ENCODE measurements at regions not wholly inside any gene's neighbourhood (a gene's known extent, or its start where the extent isn't known, plus 50 kb on each side); places are given as distances from the start of the nearest gene placed in this dataset.
"Not testable (repeated sequence)": the region's sequence is repeated elsewhere in the genome, so short reads cannot be mapped to it uniquely, and the experiment has no call there.

DNA sequence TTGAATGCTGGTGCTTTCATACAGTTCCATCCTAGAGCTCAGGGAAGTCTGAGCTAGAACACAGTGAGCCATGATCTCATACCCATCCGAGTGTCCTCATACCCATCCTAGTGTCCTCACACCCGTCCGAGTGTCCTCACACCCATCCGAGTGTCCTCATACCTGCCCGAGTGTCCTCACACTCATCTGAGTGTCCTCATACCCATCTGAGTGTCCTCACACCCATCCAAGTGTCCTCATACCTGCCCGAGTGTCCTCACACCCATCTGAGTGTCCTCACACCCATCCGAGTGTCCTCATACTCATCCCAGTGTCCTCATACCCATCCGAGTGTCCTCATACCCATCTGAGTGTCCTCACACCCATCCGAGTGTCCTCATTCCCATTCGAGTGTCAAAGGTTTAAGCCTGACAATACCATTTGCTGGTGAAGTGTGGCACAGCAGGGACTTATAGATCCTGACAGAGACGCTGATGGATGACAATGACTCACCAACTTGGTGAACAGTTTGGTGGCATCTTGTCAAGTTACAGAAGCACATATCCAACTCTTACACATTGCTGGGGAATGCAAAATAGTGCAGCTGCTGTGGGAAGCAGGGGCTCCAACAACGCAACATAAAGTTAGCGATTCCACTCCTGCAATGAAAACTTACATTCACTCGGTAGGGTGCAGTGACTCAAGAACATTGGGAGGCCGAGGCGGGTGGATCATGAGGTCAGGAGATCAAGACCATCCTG, 77.0 kb upstream of the COL5A1 start:
- in situ Hi-C loops (cut with HindIII; ENCODE audit: low pct_unique_long_range_greater_than_20kb, low sequenced_read_pairs) = no loop called here
- DNase-seq (ENCODE audit: low read depth, low spot score) = no peak

DNA sequence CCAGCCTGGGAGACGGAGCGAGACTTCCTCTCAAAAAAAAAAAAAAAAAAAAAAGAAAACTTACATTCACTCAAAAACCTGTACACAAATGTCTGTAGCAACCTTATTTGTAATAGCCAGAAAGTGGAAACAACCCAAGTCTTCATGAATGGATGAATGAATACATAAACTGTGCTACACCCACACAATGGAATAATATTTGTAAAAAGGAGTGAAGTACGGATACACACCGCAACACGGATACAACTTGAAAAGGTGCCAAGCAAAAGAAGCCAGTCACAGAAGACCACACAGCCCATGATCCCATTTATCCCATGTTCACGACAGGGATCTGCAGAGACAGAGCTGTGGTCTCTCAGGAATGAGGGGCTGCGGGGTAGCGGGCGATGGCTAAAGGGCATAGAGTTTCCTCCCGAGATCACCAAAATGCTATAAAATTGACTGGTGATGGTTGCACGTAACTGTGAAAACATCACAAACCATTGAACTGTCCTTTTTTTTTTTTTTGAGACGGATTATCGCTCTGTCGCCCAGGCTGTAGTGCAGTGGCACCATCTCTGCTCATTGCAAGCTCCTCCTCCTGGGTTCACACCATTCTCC, 76.2 kb upstream of the COL5A1 start:
- in situ Hi-C loops (cut with HindIII; ENCODE audit: low pct_unique_long_range_greater_than_20kb, low sequenced_read_pairs) = no loop called here
- no peak for DNase-seq (ENCODE audit: low read depth, low spot score)

DNA sequence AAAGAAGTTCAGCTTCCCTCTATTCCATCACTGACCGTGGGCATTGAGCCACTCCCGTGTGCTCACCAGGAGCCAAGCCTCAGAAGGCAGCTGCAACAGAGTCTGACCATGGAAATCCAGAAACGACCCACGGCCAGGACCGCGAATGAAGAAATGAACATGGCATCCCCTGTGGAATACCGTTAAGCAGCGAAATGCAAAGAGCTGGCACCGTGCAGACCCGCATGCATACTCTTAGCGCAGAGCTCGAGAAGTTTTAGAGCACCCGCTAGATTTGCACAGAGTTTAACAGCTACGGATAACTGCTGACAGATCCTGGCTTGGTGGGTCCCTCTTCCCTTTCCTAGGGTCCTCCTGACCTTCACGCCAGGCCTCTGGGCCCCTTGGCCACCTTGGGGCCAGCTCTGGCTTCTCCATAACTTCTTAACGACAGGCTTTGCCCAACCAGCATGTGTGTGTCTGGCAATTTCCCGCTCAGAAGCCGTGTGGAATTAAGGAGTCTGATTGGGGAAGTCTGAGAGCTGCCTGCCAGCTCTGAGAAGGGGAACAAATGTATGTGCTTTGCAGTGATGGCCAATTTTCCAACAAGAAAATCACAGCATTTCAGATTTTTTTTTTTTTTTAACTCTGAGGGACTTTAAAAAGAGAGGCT, 75.3 kb upstream of the COL5A1 start:
- in situ Hi-C loops (cut with HindIII; ENCODE audit: low pct_unique_long_range_greater_than_20kb, low sequenced_read_pairs) = no loop called here
- no peak for DNase-seq (ENCODE audit: low read depth, low spot score)

DNA sequence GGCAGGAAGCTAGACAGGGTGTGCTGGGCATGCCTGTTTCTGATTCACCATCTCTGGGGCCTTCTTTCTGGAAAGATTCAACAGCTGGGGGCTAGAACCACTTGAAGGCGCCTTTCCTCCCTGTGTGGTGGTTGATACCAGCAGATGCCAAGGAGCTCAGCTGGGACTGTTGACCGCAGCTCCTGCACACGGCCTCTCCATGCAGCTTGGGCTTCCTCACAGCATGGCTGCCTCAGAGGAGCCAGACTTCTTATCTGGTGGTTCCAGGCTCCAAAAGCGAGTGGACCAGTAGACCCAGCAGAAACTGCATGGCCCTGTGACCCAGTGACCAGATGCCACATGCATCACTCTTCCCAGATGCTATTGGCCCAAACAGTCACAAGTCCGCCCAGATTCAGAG, 74.7 kb upstream of the COL5A1 start:
- DNase-seq (ENCODE audit: low read depth, low spot score) = no peak
- in situ Hi-C loops (cut with HindIII; ENCODE audit: low pct_unique_long_range_greater_than_20kb, low sequenced_read_pairs) = no loop called here

DNA sequence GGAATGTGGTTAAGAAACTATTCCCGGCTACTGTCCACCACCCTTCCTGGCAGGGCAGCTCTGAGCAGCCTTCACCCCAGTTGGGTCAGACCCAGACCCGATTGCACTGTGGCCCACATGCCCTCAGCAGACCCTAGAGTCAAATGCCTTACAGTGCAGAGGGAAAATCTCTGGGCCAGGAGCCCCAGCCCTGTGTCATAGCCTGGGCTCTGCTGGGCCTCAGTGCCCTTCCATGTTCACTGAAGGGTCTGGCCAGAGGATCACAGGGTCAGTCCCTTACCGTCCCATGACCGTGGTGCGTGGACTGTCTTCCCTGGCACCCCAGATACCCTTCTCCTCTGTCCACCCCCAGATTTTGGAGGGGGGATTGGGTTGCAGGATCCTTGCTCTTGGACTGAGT, 73.5 kb upstream of the COL5A1 start:
- in situ Hi-C loops (cut with HindIII; ENCODE audit: low pct_unique_long_range_greater_than_20kb, low sequenced_read_pairs) = no loop called here
- DNase-seq (ENCODE audit: low read depth, low spot score) = no peak

DNA sequence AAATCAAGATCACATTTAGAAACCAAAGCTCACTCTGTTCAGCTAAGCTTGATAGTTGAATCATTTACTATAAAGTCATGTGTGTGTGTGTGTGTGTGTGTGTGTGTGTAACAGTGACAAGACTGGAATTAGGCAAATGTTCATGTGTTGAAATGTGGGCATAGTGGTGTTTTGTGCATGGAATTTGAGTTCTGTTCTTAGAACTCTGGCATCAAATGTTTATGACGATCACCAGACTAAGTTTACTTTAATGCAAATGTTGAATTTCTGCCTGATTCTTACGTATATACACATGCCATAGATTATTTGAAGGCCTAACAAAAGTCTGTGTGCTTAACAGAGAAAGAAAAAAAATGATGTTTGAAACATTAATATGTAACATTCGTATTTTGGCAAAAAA, 72.8 kb upstream of the COL5A1 start:
- DNase-seq (ENCODE audit: low read depth, low spot score) = no peak
- in situ Hi-C loops (cut with HindIII; ENCODE audit: low pct_unique_long_range_greater_than_20kb, low sequenced_read_pairs) = no loop called here

DNA sequence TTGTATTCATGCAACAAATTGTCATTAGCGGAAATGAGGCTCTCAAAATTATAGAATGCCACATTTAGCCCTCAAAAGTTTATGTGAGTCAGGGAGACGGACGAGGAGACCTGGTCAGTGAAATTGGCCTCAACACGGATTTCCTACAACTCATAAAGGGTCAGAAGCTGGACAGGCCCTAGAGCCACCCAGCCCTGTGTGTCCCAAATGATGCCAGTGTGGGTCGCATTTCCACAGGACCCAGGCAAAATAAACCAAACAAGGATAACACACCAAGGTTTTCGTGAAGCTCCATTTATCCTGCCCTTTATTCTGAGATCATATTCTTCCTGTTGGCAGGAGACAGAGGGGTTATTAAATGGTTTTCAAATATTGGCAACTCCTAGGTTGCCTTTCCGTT, 72.0 kb upstream of the COL5A1 start:
- DNase-seq (ENCODE audit: low read depth, low spot score) = no peak
- in situ Hi-C loops (cut with HindIII; ENCODE audit: low pct_unique_long_range_greater_than_20kb, low sequenced_read_pairs) = no loop called here

DNA sequence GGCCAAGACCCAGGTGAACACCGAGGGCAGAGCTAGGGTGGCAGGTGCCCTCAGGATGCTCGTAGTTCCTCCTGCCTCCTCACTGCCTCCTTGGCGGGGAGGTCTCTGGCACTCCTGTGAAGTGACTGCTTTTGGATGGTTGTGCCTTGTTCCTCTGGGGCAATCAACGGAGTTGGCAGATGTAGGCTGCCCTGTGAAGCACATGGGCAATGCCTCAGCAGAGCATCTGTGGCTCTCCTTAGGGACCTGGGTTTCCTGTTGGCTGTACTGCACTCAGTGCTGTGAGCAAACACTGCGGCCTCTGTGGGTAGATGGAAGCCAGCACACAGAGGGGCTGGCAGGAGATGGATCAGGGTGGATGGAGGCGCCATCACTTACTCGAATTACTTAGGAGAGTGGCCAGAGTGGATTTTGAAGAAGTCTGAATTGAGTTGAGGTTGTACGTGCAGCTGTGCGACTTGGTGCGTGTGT, 71.4 kb upstream of the COL5A1 start:
- in situ Hi-C loops (cut with HindIII; ENCODE audit: low pct_unique_long_range_greater_than_20kb, low sequenced_read_pairs) = no loop called here
- no peak for DNase-seq (ENCODE audit: low read depth, low spot score)

DNA sequence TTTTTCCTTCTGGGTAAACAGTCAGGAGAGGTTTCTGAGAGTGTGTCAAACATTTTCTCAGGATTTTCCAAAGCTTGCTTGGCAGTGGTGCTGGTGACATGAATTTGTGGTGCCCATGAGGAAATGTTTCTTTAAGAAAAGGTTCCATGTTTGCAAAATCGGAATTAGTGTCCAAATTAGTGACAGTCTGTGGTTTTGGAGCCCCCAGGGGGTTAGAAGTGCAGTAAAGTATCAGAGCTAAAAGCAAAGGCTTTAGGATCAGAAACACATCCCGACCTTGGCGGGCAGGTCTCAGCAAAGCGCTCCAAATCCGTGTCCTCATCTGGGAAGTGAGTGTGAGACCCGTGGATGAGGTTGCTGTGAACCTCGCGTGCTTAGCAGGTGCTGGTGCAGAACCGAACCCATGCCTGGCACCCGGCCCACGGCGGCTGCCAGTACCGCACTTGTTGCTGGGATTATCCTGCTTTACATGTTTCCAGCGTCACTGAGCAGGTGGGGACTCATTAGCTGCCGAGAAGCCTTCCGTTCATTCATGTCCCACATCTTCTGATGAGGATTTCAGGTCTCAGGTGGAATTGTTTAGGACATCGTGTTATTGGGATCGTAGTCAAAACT, 70.8 kb upstream of the COL5A1 start:
- no peak for DNase-seq (ENCODE audit: low read depth, low spot score)
- in situ Hi-C loops (cut with HindIII; ENCODE audit: low pct_unique_long_range_greater_than_20kb, low sequenced_read_pairs) = no loop called here

DNA sequence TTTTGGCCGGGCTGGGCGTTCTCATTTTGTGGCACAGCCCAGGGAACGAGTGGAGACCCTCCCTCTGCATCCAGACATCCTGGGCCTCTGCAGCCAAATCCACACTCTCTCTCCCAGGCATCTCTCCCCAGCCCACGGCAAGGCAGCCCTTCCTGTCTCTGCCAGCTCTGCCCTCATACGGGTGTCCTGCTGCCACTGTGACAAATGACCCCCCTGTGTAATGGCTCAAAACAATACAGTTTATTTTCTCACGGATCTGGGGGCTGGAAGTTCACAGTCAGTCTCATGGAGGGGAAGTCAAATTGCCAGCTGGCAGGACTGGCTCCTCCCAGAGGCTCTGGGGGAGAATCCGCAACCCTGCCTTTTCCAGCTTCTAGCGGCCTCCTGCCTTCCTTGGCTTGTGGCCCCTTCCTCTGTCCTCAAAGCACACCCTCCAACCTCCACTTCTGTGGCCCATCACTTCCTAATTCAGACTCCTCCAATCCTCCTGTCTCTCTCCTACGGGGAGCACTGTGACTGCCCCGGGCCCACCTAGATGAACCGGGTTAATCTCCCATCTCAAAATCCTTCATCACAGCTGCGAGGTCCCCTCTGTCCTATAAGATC, 70.2 kb upstream of the COL5A1 start:
- in situ Hi-C loops (cut with HindIII; ENCODE audit: low pct_unique_long_range_greater_than_20kb, low sequenced_read_pairs) = no loop called here
- DNase-seq (ENCODE audit: low read depth, low spot score) = no peak

DNA sequence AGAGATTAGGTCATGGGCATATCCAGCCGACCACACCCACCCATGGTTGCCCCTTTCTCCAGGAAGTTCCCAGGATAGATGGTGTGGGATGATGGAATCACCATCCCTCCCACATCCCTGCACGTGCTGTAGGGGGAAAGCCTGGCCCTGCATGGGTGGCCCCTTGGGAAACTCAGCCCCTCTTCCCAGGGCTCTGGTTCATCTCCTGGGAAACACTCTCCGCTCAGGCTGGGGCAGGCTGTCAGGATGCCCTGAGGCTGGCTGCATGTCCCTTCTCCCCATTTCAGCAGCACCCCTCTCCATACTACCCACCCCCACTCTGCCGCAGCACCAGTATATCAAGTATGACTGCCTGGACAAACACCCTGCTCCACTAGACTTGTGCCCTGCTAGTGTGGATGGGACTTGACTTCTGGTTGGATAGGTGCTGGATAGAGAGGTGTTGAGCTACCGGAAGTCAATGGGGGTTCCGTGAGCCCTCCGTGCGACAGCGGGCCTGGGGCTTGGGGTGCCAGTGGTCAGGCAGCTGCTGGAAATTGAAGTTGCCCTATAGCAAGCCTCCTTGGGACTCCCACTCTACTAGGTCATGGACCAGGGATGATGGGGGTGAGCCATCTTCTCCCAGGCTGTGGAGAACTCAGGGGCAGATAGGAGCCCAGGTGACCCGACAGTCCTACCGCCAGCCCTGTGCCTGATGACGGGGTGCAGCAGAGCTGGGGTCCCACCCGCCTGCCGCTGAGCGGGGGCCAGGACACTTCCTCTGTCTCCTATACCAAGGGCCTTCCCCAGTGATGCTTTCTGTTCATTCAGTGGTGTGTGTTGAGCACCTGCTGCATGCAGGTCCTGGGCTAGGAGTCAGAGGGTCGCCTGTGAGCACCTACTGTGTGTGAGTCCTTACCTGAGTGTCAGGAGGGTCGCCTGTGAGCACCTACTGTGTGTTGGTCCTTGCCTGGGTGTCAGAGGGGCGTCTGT, 69.4 kb upstream of the COL5A1 start:
- DNase-seq (ENCODE audit: low read depth, low spot score) = no peak

DNA sequence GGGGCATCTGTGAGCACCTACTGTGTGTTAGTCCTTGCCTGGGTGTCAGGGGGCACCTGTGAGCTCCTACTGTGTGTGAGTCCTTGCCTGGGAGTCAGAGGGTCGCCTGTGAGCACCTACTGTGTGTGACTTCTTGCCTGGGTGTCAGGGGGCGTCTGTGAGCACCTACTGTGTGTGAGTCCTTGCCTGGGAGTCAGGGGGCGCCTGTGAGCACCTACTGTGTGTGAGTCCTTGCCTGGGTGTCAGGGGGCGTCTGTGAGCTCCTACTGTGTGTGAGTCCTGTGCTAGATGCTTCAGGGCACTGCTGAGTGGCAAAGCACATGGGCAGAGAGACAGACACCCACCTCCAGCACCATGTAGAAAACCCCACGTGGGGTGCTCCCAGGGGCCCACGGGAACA, 66.9 kb upstream of the COL5A1 start:
- DNase-seq (ENCODE audit: low read depth, low spot score); in situ Hi-C loops (cut with HindIII; ENCODE audit: low pct_unique_long_range_greater_than_20kb, low sequenced_read_pairs): not testable (repeated sequence)

More for the DNA sequence above, 69.4 kb upstream of the COL5A1 start:
- in situ Hi-C loops (cut with HindIII; ENCODE audit: low pct_unique_long_range_greater_than_20kb, low sequenced_read_pairs) = no loop called here

DNA sequence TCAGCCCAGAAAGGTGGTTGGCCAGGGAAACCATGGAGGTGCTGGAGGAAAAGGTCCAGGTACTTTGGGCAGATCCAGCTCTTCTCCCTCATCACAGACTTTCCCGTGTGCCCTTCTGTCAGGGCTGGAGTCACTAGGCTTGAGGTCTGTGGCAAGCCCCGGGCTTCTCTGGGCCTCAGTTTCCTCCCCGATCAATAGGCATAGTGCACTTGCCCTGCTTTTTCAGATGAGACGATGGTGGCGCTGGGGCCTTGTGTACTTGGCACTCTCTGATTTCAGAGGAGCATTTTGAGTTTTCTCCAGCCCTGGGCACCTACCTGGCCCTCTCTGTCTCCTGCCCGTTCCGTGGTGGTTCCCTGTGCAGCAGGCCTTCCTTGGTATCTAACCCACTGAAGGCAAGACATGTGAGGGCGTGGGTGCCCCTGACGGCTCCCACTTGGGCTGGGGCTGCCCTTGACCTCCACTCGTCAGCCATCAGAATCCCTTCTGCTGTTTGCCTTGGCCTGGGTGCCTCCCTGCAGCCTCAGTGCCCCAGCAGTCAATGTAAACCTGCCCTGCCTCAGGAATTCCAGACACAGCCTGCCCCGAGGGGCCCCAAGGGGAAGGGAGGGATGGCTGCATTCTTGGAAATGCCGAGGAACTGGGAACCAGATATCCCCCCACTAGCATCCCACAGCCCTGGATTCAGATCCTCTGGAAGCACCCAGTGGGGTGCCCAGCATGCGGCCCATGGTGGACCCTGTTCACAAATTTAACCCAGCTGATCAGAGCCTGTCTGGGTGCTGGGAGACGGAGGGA, 66.3 kb upstream of the COL5A1 start:
- in situ Hi-C loops (cut with HindIII; ENCODE audit: low pct_unique_long_range_greater_than_20kb, low sequenced_read_pairs) = no loop called here
- DNase-seq (ENCODE audit: low read depth, low spot score) = no peak

DNA sequence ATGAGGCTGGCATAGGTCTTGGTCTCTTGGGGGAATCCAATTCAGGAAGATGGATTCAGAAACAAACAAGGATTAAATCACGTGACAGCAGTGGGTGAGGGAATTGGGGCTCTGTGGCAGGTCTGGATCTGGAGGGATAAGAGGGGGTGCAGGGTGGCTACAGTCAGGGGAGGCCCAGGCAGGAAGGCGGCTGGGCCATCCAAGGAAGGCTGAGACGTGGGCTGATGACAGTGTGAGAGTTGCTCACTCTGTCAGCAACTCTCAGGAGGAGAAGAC, 65.8 kb upstream of the COL5A1 start:
- no peak for DNase-seq (ENCODE audit: low read depth, low spot score)
- in situ Hi-C loops (cut with HindIII; ENCODE audit: low pct_unique_long_range_greater_than_20kb, low sequenced_read_pairs) = no loop called here

DNA sequence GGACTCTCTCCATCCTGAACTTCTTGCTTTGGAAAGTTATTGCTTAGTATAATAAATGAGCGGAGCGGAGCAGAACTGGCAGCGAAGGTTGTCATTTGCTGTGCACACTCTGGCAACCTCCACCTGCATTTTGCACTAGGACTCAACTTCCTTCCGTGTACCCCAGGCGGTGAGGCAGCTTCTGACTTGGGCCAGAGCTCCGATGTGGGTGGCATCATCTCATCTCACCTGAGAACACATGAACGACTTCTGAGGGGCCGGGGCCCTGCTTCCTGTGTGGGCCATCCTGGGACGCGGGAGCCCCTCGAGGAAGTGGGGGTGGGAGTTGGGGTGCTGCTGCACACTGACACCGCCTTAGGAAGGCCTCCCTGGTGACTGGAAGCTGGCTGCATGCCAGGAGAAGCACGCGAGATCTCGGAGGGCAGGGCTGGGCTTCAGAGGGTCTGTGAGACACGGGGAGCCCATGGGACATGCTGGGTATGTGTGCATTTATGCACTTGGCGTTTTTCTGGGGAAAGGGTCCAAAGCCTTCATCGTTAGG, 56.5 kb upstream of the COL5A1 start:
- DNase-seq (ENCODE audit: low read depth, low spot score) = no peak
- in situ Hi-C loops (cut with HindIII; ENCODE audit: low pct_unique_long_range_greater_than_20kb, low sequenced_read_pairs) = no loop called here

Data from SK-MEL-5 (cell line).